Naive thymus-derived CD4-positive, alpha-beta T cell (primary cell): ENCODE measurements at regions not wholly inside any gene's neighbourhood (a gene's known extent, or its start where the extent isn't known, plus 50 kb on each side); places are given as distances from the start of the nearest gene placed in this dataset.

Source experiments
- ATAC-seq: fragments of 150-1000 bp; cut with Tn5 transposase; 2 replicates; pipeline ENCODE4 v1.10.0; 2021; ENCODE audit warnings: mild to moderate bottlenecking, moderate library complexity
- CTCF ChIA-PET: fragments of 350-600 bp; sonication (Branson Sonifier 250); formaldehyde crosslinking; loops from one replicate; lab custom pipeline; 2021; ENCODE audit warnings: antibody characterized with exemption; lab: Charles Lee
- POLR2A ChIA-PET: fragments of 350-600 bp; sonication (Branson Sonifier 250); formaldehyde crosslinking; loops from one replicate; lab custom pipeline; 2021; ENCODE audit warnings: antibody characterized with exemption, inconsistent platforms; lab: Charles Lee
- DNase-seq, 9 donors: peaks; one replicate each; pipeline versions ENCODE4 v3.0.0 to v3.0.0-alpha.2; 2020 to 2022; ENCODE audit warnings: mixed read lengths in 1 of 9
- H3K27ac ChIP-seq: one replicate; pipeline ENCODE4 v1.7.0; 2013; ENCODE audit warnings: mild to moderate bottlenecking, low read depth, low read length, moderate library complexity
- H3K27me3 ChIP-seq, 2 donors: one replicate each; pipeline ENCODE4 v1.7.0; 2013; ENCODE audit warnings: low read length in 2 of 2, mild to moderate bottlenecking in 2 of 2, moderate library complexity in 2 of 2; ENCODE audit not compliant: control insufficient read depth in 2 of 2, insufficient read depth in 2 of 2
- H3K36me3 ChIP-seq, 3 experiments: 1 replicate in 2 of 3; 2 replicates in 1 of 3; pipeline ENCODE4 v1.7.0; 2013; ENCODE audit warnings: low read length in 3 of 3, mild to moderate bottlenecking in 3 of 3, moderate library complexity in 1 of 3; ENCODE audit not compliant: insufficient read depth in 3 of 3, control insufficient read depth in 2 of 3
- H3K4me1 ChIP-seq, 2 donors: one replicate each; pipeline ENCODE4 v1.7.0; 2013; ENCODE audit warnings: low read length in 2 of 2, mild to moderate bottlenecking in 2 of 2, moderate library complexity in 1 of 2; ENCODE audit not compliant: control insufficient read depth in 2 of 2, insufficient read depth in 2 of 2
- H3K4me3 ChIP-seq: 2 replicates; pipeline ENCODE4 v1.7.0; 2013; ENCODE audit warnings: mild to moderate bottlenecking, low read length
- H3K9me3 ChIP-seq, 3 experiments: 1 replicate in 2 of 3; 2 replicates in 1 of 3; pipeline ENCODE4 v1.7.0; 2013; ENCODE audit warnings: low read length in 3 of 3; ENCODE audit not compliant: control insufficient read depth in 2 of 3
- H3K27ac Mint-ChIP-seq, 9 donors: one replicate each; pipeline ENCODE4 v1.8.0; 2020 to 2022; ENCODE audit warnings: mixed read lengths in 9 of 9, mild to moderate bottlenecking in 8 of 9, moderate library complexity in 5 of 9, inconsistent platforms in 2 of 9
- H3K27me3 Mint-ChIP-seq, 5 donors: one replicate each; pipeline ENCODE4 v1.8.0; 2021 to 2022; ENCODE audit warnings: mixed read lengths in 5 of 5, mild to moderate bottlenecking in 1 of 5
- H3K36me3 Mint-ChIP-seq, 5 donors: one replicate each; pipeline ENCODE4 v1.8.0; 2020 to 2022; ENCODE audit warnings: mixed read lengths in 5 of 5, mild to moderate bottlenecking in 3 of 5, inconsistent platforms in 1 of 5
- H3K4me1 Mint-ChIP-seq, 7 donors: one replicate each; pipeline ENCODE4 v1.8.0; 2020 to 2022; ENCODE audit warnings: mixed read lengths in 7 of 7, mild to moderate bottlenecking in 3 of 7, inconsistent platforms in 1 of 7
- H3K4me3 Mint-ChIP-seq, 10 donors: one replicate each; pipeline ENCODE4 v1.8.0; 2020 to 2022; ENCODE audit warnings: mild to moderate bottlenecking in 10 of 10, mixed read lengths in 10 of 10, moderate library complexity in 6 of 10, inconsistent platforms in 2 of 10
- H3K9me3 Mint-ChIP-seq, 11 donors: one replicate each; pipeline ENCODE4 v1.8.0; 2020 to 2022; ENCODE audit warnings: mixed read lengths in 11 of 11, mild to moderate bottlenecking in 4 of 11, inconsistent platforms in 1 of 11, moderate library complexity in 1 of 11
- intact Hi-C, 2 donors: fragments of 100-400 bp; cut with micrococcal nuclease; formaldehyde crosslinking; loops; one replicate each; pipeline ENCODE4 v1.15.1; 2023

DNA sequence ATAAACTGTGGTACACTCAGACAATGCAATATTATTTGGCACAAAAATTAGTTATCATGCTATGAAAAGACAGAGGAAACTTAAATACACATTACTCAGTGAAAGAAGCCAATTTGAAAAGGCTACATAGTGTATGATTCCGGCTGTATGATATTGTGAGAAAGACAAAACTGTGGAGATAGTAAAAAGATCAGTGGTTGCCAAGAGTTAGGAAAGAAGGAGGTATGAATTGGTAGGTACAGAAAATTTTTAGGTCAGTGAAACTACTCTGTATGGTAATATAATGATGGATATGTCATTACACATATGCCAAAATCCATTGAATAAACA lies 458.8 kb upstream of the CBLB start:
- ChIA-PET CTCF (interaction anchor here (1.2 kb wide), 1 partner anchor 10 kb away, joined by 3 read pairs; no protein-coding TSS in a partner anchor), POLR2A (no interaction called here)

DNA sequence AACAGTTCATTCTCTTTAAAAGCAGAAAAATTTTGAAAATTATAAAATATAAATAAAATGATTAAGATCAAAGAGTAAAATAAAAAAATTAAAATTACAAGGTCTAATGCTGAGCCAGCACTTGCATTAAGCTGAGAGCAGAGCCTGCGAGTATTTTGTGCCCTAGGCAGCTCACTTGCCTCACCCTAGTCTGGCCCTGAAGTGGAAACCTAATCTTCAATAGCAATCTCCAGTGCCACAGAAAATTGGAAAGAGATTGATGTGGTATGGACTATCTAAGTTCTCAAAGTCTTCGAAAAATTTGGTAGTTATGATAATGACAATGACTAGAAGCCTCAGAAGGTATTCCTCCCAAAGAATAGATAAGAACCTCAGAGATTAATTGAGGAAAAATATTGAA lies 459.4 kb upstream of the CBLB start:
- Histone ChIP-seq H3K27me3 (no peaks in the 10 kb centered on the region), H3K27ac (no peak overlapping the region), H3K4me3 (no peak overlapping the region), H3K4me1 (no peaks in the 10 kb centered on the region), H3K36me3 (no peaks in the 10 kb centered on the region), H3K9me3 (peaks cover 0 to 3% (median 3%) of the 10 kb centered on the region in 3 experiments)
- CTCF ChIA-PET: no interaction called here
- Mint-ChIP-seq H3K27me3 (no peaks in the 10 kb centered on the region), H3K36me3 (peaks cover 0 to 30% (median 12%) of the 10 kb centered on the region in 5 donors), H3K27ac (no peak overlapping the region), H3K4me1 (peaks cover 3 to 43% (median 19%) of the 10 kb centered on the region in 7 donors), H3K4me3 (no peak overlapping the region), H3K9me3 (peaks cover 0 to 23% (median 14%) of the 10 kb centered on the region in 11 donors)
- DNase-seq: no peak
- POLR2A ChIA-PET: no interaction called here
- ATAC-seq: no peak
- intact Hi-C loops: no loop called here

More for the DNA sequence above, 458.8 kb upstream of the CBLB start:
- DNase-seq (no peak), ATAC-seq (no peak)
- Histone ChIP-seq H3K4me3 (no peak overlapping the region), H3K9me3 (peaks cover 0 to 3% (median 3%) of the 10 kb centered on the region in 3 experiments), H3K36me3 (no peaks in the 10 kb centered on the region), H3K27ac (no peak overlapping the region), H3K27me3 (no peaks in the 10 kb centered on the region), H3K4me1 (no peaks in the 10 kb centered on the region)
- Mint-ChIP-seq H3K27ac (peak overlapping the region in 2 of 9 donors; percentile 35 to 61), H3K4me3 (peak overlapping the region in 1 of 10 donors; percentile 69), H3K36me3 (peaks cover 0 to 31% (median 12%) of the 10 kb centered on the region in 5 donors), H3K27me3 (no peaks in the 10 kb centered on the region), H3K4me1 (peaks cover 3 to 38% (median 19%) of the 10 kb centered on the region in 7 donors), H3K9me3 (peaks cover 0 to 25% (median 16%) of the 10 kb centered on the region in 11 donors)
- intact Hi-C loops: no loop called here

GRCh38 chr3:106329521-106329920 lies 460.7 kb upstream of the CBLB start:
- Histone ChIP-seq H3K27ac (no peak overlapping the region), H3K36me3 (no peaks in the 10 kb centered on the region), H3K4me1 (peaks cover 0 to 8% of the 10 kb centered on the region in 2 donors), H3K27me3 (no peaks in the 10 kb centered on the region), H3K9me3 (peaks cover 0 to under 1% (median 0%) of the 10 kb centered on the region in 3 experiments), H3K4me3 (no peak overlapping the region)
- ATAC-seq (no peak), DNase-seq (no peak)
- CTCF ChIA-PET: no interaction called here
- Mint-ChIP-seq H3K27me3 (no peaks in the 10 kb centered on the region), H3K4me3 (no peak overlapping the region), H3K4me1 (peaks cover 9 to 55% (median 20%) of the 10 kb centered on the region in 7 donors), H3K9me3 (peaks cover 0 to 14% (median 7%) of the 10 kb centered on the region in 11 donors), H3K36me3 (peaks cover 0 to 23% (median 6%) of the 10 kb centered on the region in 5 donors), H3K27ac (no peak overlapping the region)
- POLR2A ChIA-PET: no interaction called here
- intact Hi-C loops: no loop called here

DNA sequence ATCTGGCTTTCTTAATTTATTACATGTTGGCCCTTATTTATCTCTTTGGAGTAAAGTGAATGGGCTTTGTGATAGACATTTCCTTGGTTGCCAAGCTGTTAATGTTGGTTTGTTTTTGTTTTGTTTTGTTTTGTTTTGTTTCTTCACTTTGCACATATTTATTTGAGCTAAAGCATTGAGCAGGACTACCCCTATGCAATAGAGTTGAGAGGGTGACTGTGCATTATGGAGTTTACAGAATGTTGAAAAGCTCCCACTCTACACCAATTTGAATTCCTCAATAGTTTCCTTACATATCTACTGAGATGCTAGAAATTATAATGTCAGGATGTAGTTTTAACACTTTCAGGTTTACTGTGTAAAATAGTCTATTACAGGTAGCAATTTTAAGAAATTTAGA lies 462.8 kb upstream of the CBLB start:
- H3K9me3 ChIP-seq: no peaks in the 10 kb centered on the region
- ATAC-seq (no peak), DNase-seq (no peak)
- H3K4me3 ChIP-seq: no peak overlapping the region
- H3K36me3 Mint-ChIP-seq: peaks cover 0 to 15% (median 0%) of the 10 kb centered on the region in 5 donors
- POLR2A ChIA-PET: no interaction called here
- H3K27ac ChIP-seq: no peak overlapping the region
- peaks cover 13 to 64% (median 34%) of the 10 kb centered on the region in 7 donors for H3K4me1 Mint-ChIP-seq
- no peak overlapping the region for H3K27ac Mint-ChIP-seq
- no peaks in the 10 kb centered on the region for H3K27me3 ChIP-seq
- no peak overlapping the region for H3K4me3 Mint-ChIP-seq
- intact Hi-C loops: loop anchor here (5.0 to 10.0 kb wide), 7 partner anchors 96 to 964 kb away; partner anchors contain the start of genes ALCAM (in 1 of the 2) and CBLB (in 1 of the 2)
- no peaks in the 10 kb centered on the region for H3K27me3 Mint-ChIP-seq
- CTCF ChIA-PET: interaction anchor here (0.6 kb wide), 1 partner anchor 314 kb away, joined by 3 read pairs; no protein-coding TSS in a partner anchor
- H3K9me3 Mint-ChIP-seq: peaks cover 0 to 10% (median 0%) of the 10 kb centered on the region in 11 donors
- peaks cover 0 to 29% of the 10 kb centered on the region in 2 donors for H3K4me1 ChIP-seq
- H3K36me3 ChIP-seq: no peaks in the 10 kb centered on the region

DNA sequence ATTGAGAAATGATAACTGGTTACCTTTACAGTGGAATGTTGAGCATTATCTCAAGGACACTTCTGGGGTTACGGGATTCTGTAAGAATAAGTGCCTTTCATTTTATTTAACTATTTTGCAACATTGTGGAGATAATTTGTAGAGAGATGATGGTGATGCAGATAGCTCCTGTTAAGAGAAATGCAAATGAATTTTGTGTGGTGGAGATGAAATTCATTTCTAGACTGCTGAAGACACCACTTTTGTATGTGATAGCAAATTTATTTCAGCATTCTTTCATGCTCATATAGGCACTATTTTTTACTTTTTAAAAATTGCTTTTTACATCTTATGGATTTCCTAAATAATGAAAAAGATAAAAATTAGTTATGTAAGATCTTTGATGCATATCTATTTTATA lies 463.3 kb upstream of the CBLB start:
- Histone ChIP-seq H3K4me1 (peaks cover 0 to 33% of the 10 kb centered on the region in 2 donors), H3K36me3 (no peaks in the 10 kb centered on the region), H3K27ac (no peak overlapping the region), H3K4me3 (no peak overlapping the region), H3K27me3 (no peaks in the 10 kb centered on the region), H3K9me3 (no peaks in the 10 kb centered on the region)
- H3K4me3 Mint-ChIP-seq: no peak overlapping the region
- peaks cover 12 to 63% (median 33%) of the 10 kb centered on the region in 7 donors for H3K4me1 Mint-ChIP-seq
- H3K27me3 Mint-ChIP-seq: no peaks in the 10 kb centered on the region
- DNase-seq (no peak), ATAC-seq (no peak)
- ChIA-PET POLR2A (no interaction called here), CTCF (interaction anchor here (0.6 kb wide), 1 partner anchor 314 kb away, joined by 3 read pairs; no protein-coding TSS in a partner anchor)
- H3K36me3 Mint-ChIP-seq: peaks cover 0 to 16% (median 0%) of the 10 kb centered on the region in 5 donors
- no peak overlapping the region for H3K27ac Mint-ChIP-seq
- intact Hi-C loops: loop anchor here (5.0 to 10.0 kb wide), 7 partner anchors 95 to 965 kb away; partner anchors contain the start of genes ALCAM (in 1 of the 2) and CBLB (in 1 of the 2)
- peaks cover 0 to 10% (median 0%) of the 10 kb centered on the region in 11 donors for H3K9me3 Mint-ChIP-seq

- ChIA-PET CTCF (no interaction called here), POLR2A (interaction anchor here (0.6 kb wide), 1 partner anchor 10 kb away, joined by 3 read pairs; no protein-coding TSS in a partner anchor)
- H3K36me3 Mint-ChIP-seq: peaks cover 0 to 14% (median 0%) of the 10 kb centered on the region in 5 donors
- H3K27me3 ChIP-seq: no peaks in the 10 kb centered on the region
- peaks cover 0 to 37% of the 10 kb centered on the region in 2 donors for H3K4me1 ChIP-seq
- H3K9me3 ChIP-seq: no peaks in the 10 kb centered on the region
- peak overlapping the region in 1 of 9 donors; percentile 53 for H3K27ac Mint-ChIP-seq
- H3K36me3 ChIP-seq: no peaks in the 10 kb centered on the region
- no peak overlapping the region for H3K4me3 ChIP-seq
- H3K27ac ChIP-seq: no peak overlapping the region
- ATAC-seq (peak; percentile 14), DNase-seq (peak in 1 of 9 donors; percentile 58)
- H3K4me3 Mint-ChIP-seq: no peak overlapping the region
- H3K27me3 Mint-ChIP-seq: no peaks in the 10 kb centered on the region
- intact Hi-C loops: loop anchor here (5.0 to 10.0 kb wide), 7 partner anchors 94 to 966 kb away; partner anchors contain the start of genes ALCAM (in 1 of the 2) and CBLB (in 1 of the 2)
- H3K9me3 Mint-ChIP-seq: peaks cover 0 to 9% (median 0%) of the 10 kb centered on the region in 11 donors
- H3K4me1 Mint-ChIP-seq: peaks cover 16 to 59% (median 29%) of the 10 kb centered on the region in 7 donors
These were observed 464.1 kb upstream of the CBLB start for GRCh38 chr3:106332884-106333283.
